Ramos (cell line): ENCODE measurements at regions not wholly inside any gene's neighbourhood (a gene's known extent, or its start where the extent isn't known, plus 50 kb on each side); places are given as distances from the start of the nearest gene placed in this dataset.
"Not testable (repeated sequence)": the region's sequence is repeated elsewhere in the genome, so short reads cannot be mapped to it uniquely, and the experiment has no call there.

Experiments used
- in situ Hi-C: fragments of 300-500 bp; cut with MboI; formaldehyde crosslinking; loops from one replicate; pipeline ENCODE4 v1.14.3; 2022; ENCODE audit warnings: low sequenced_read_pairs; ENCODE audit not compliant: unreplicated experiment

GRCh38 chr16:52312716-52313115, 234.2 kb downstream of the TOX3 start:
- in situ Hi-C loops = no loop called here

- in situ Hi-C loops = no loop called here
These were observed 237.2 kb downstream of the TOX3 start for GRCh38 chr16:52309446-52310416.

- in situ Hi-C loops = no loop called here
These were observed 238.9 kb downstream of the TOX3 start for GRCh38 chr16:52308051-52308450.

- in situ Hi-C loops = no loop called here
These were observed 245.9 kb downstream of the TOX3 start for GRCh38 chr16:52301026-52301425.

- in situ Hi-C loops = no loop called here
These were observed 248.2 kb downstream of the TOX3 start for GRCh38 chr16:52298769-52299168.

GRCh38 chr16:52296706-52297315, 250.1 kb downstream of the TOX3 start:
- in situ Hi-C loops = not testable (repeated sequence)

- in situ Hi-C loops = no loop called here
These were observed 250.9 kb downstream of the TOX3 start for GRCh38 chr16:52296076-52296475.

GRCh38 chr16:52294660-52295059, 252.3 kb downstream of the TOX3 start:
- in situ Hi-C loops = no loop called here

GRCh38 chr16:52293204-52293603, 253.7 kb downstream of the TOX3 start:
- in situ Hi-C loops = no loop called here

- in situ Hi-C loops = no loop called here
These were observed 263.2 kb downstream of the TOX3 start for GRCh38 chr16:52283584-52284375.

GRCh38 chr16:52283018-52283417, 263.9 kb downstream of the TOX3 start:
- in situ Hi-C loops = no loop called here

GRCh38 chr16:52280086-52280485, 266.9 kb downstream of the TOX3 start:
- in situ Hi-C loops = no loop called here

- in situ Hi-C loops = no loop called here
These were observed 275.7 kb downstream of the TOX3 start for GRCh38 chr16:52271088-52271750.

- in situ Hi-C loops = no loop called here
These were observed 281.5 kb downstream of the TOX3 start for GRCh38 chr16:52265446-52265861.

GRCh38 chr16:52257534-52257933, 289.4 kb downstream of the TOX3 start:
- in situ Hi-C loops = no loop called here

- in situ Hi-C loops = no loop called here
These were observed 290.4 kb downstream of the TOX3 start for GRCh38 chr16:52256310-52257078.

- in situ Hi-C loops = no loop called here
These were observed 292.2 kb downstream of the TOX3 start for GRCh38 chr16:52254746-52255145.

GRCh38 chr16:52252680-52253079, 294.3 kb downstream of the TOX3 start:
- in situ Hi-C loops = no loop called here

- in situ Hi-C loops = no loop called here
These were observed 295.4 kb downstream of the TOX3 start for GRCh38 chr16:52251495-52251894.
